HepG2 (cell line): ENCODE measurements at regions not wholly inside any gene's neighbourhood (a gene's known extent, or its start where the extent isn't known, plus 50 kb on each side); places are given as distances from the start of the nearest gene placed in this dataset.

ENCODE experiments used
- AGO1 ChIP-seq: fragments of 200-400 bp; formaldehyde crosslinking; IDR thresholded peaks from 2 replicates; pipeline ENCODE4 v1.6.1; 2017; ENCODE audit warnings: mild to moderate bottlenecking, low read depth, low read length, moderate library complexity; ENCODE audit not compliant: poor library complexity, severe bottlenecking
- DNMT1 ChIP-seq: sonication (generic); formaldehyde crosslinking; IDR thresholded peaks from 2 replicates; pipeline ENCODE4 v1.5.1; 2020; ENCODE audit warnings: mild to moderate bottlenecking, missing genetic modification reagents
- ELF3 ChIP-seq: IDR thresholded peaks from 2 replicates; pipeline ENCODE4 v1.6.1; 2016; ENCODE audit warnings: missing genetic modification reagents, missing compliant biosample characterization
- FOSL1 ChIP-seq: sonication (generic); formaldehyde crosslinking; IDR thresholded peaks from 2 replicates; pipeline ENCODE4 v1.9.0; 2021; ENCODE audit warnings: missing genetic modification reagents, borderline replicate concordance
- FOXC1 ChIP-seq: sonication (generic); formaldehyde crosslinking; IDR thresholded peaks from 2 replicates; pipeline ENCODE4 v1.8.0; 2022; ENCODE audit warnings: mild to moderate bottlenecking, missing genetic modification reagents, borderline replicate concordance
- HDAC6 ChIP-seq: fragments of 200-600 bp; sonication (generic); IDR thresholded peaks from 2 replicates; pipeline ENCODE4 v1.7.0; 2017; ENCODE audit warnings: mild to moderate bottlenecking, antibody characterized with exemption, low read length, low read depth
- HMG20B ChIP-seq: conservative IDR thresholded peaks from 2 replicates; pipeline ENCODE4 v1.6.1; 2016; ENCODE audit warnings: missing genetic modification reagents, missing compliant biosample characterization
- HNF1B ChIP-seq: sonication (generic); formaldehyde crosslinking; IDR thresholded peaks from 2 replicates; pipeline ENCODE4 v1.5.1; 2020; ENCODE audit warnings: mild to moderate bottlenecking, moderate library complexity, missing genetic modification reagents
- JUN ChIP-seq: sonication (generic); formaldehyde crosslinking; IDR thresholded peaks from 2 replicates; pipeline ENCODE4 v1.4.0; 2020; ENCODE audit warnings: mild to moderate bottlenecking, missing genetic modification reagents
- MTA1 ChIP-seq: sonication (generic); formaldehyde crosslinking; IDR thresholded peaks from 2 replicates; pipeline ENCODE4 v1.4.0; 2020; ENCODE audit warnings: missing genetic modification reagents, mild to moderate bottlenecking, borderline replicate concordance
- MYNN ChIP-seq: sonication (generic); formaldehyde crosslinking; IDR thresholded peaks from 2 replicates; pipeline ENCODE4 v1.4.0; 2020; ENCODE audit warnings: mild to moderate bottlenecking, low read depth, missing genetic modification reagents
- NFYC ChIP-seq: IDR thresholded peaks from 2 replicates; pipeline ENCODE4 v1.6.1; 2016; ENCODE audit warnings: missing genetic modification reagents, missing compliant biosample characterization
- NR2F1 ChIP-seq, 2 experiments: fragments of 450-650 bp in 1 of 2; formaldehyde crosslinking in 1 of 2; IDR thresholded peaks; 2 replicates each; pipeline versions ENCODE4 v1.5.0 to v1.6.1; 2016 to 2020; ENCODE audit warnings: mild to moderate bottlenecking in 1 of 2, missing compliant biosample characterization in 1 of 2, missing genetic modification reagents in 1 of 2, moderate library complexity in 1 of 2
- SIX4 ChIP-seq: sonication (generic); formaldehyde crosslinking; IDR thresholded peaks from 2 replicates; pipeline ENCODE4 v1.4.0; 2020; ENCODE audit warnings: missing genetic modification reagents
- SOX6 ChIP-seq, 2 experiments: fragments of 450-650 bp in 1 of 2; sonication (generic) in 1 of 2; formaldehyde crosslinking in 1 of 2; IDR thresholded peaks; 2 replicates each; pipeline versions ENCODE4 v1.4.0 to v1.6.1; 2017 to 2020; ENCODE audit warnings: antibody characterized with exemption in 1 of 2, mild to moderate bottlenecking in 1 of 2, missing genetic modification reagents in 1 of 2
- ZBTB20 ChIP-seq: sonication (generic); formaldehyde crosslinking; IDR thresholded peaks from 2 replicates; pipeline ENCODE4 v1.8.1; 2023; ENCODE audit warnings: missing genetic modification reagents, low read depth, mild to moderate bottlenecking, borderline replicate concordance
- ZFYVE20 ChIP-seq: sonication (generic); formaldehyde crosslinking; IDR thresholded peaks from 2 replicates; pipeline ENCODE4 v1.8.0; 2023; ENCODE audit warnings: low read depth, mild to moderate bottlenecking, moderate library complexity, missing genetic modification reagents, borderline replicate concordance
- ZMYM2 ChIP-seq: sonication (generic); formaldehyde crosslinking; IDR thresholded peaks from 2 replicates; pipeline ENCODE4 v1.8.0; 2022; ENCODE audit warnings: mild to moderate bottlenecking, missing genetic modification reagents
- ZNF282 ChIP-seq: fragments of 450-650 bp; IDR thresholded peaks from 2 replicates; pipeline ENCODE4 v1.6.1; 2018; ENCODE audit not compliant: partially characterized antibody
- ZNF567 ChIP-seq: sonication (generic); formaldehyde crosslinking; IDR thresholded peaks from 2 replicates; pipeline ENCODE4 v1.8.1; 2023; ENCODE audit warnings: mild to moderate bottlenecking, missing genetic modification reagents, borderline replicate concordance
- ZNF629 ChIP-seq: sonication (generic); formaldehyde crosslinking; conservative IDR thresholded peaks from 2 replicates; pipeline ENCODE4 v1.5.0; 2020; ENCODE audit warnings: missing genetic modification reagents
- ZNF652 ChIP-seq: IDR thresholded peaks from 2 replicates; pipeline ENCODE4 v1.6.1; 2016; ENCODE audit warnings: low read depth, borderline replicate concordance
- ZNF768 ChIP-seq: sonication (generic); formaldehyde crosslinking; IDR thresholded peaks from 2 replicates; pipeline ENCODE4 v1.4.0; 2020; ENCODE audit warnings: missing genetic modification reagents
- ZNF790 ChIP-seq: sonication (generic); formaldehyde crosslinking; IDR thresholded peaks from 2 replicates; pipeline ENCODE4 v1.8.0; 2022; ENCODE audit warnings: missing genetic modification reagents, mild to moderate bottlenecking, borderline replicate concordance
- TF ChIP-seq, protein P1 (sequence below): sonication (generic); formaldehyde crosslinking; IDR thresholded peaks from 2 replicates; pipeline ENCODE4 v1.8.1; 2023; ENCODE audit warnings: mild to moderate bottlenecking, inconsistent platforms, moderate library complexity, missing genetic modification reagents, borderline replicate concordance
- TF ChIP-seq, protein P2 (sequence below): sonication (generic); formaldehyde crosslinking; IDR thresholded peaks from 2 replicates; pipeline ENCODE4 v1.4.0; 2020; ENCODE audit warnings: mild to moderate bottlenecking, missing genetic modification reagents
- TF ChIP-seq, protein P3 (sequence below): sonication (generic); formaldehyde crosslinking; IDR thresholded peaks from 2 replicates; pipeline ENCODE4 v1.5.1; 2020; ENCODE audit warnings: missing genetic modification reagents, mild to moderate bottlenecking, borderline replicate concordance

GRCh38 chr2:180761224-180761623 is 219.2 kb upstream of the UBE2E3 start (continued):
- TF ChIP-seq, protein P1, sequence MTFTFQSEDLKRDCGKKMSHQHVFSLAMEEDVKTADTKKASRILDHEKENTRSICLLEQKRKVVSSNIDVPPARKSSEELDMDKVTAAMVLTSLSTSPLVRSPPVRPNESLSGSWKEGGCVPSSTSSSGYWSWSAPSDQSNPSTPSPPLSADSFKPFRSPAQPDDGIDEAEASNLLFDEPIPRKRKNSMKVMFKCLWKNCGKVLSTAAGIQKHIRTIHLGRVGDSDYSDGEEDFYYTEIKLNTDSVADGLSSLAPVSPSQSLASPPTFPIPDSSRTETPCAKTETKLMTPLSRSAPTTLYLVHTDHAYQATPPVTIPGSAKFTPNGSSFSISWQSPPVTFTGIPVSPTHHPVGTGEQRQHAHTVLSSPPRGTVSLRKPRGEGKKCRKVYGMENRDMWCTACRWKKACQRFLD (CRISPR knock-in tag): no peak
- TF ChIP-seq ZNF652 (CRISPR knock-in tag): no peak
- TF ChIP-seq ZMYM2: no peak
- TF ChIP-seq ZFYVE20 (CRISPR knock-in tag): no peak
- peak; percentile 90 for TF ChIP-seq ELF3
- TF ChIP-seq FOXC1 (CRISPR knock-in tag): no peak
- TF ChIP-seq DNMT1 (CRISPR knock-in tag): no peak
- no peak for TF ChIP-seq MTA1 (CRISPR knock-in tag)
- peak; percentile 45; the same call in 1 of the 2 replicates for TF ChIP-seq HNF1B (CRISPR knock-in tag)
- peak; percentile 76; the same call in 1 of the 2 replicates for TF ChIP-seq ZBTB20 (CRISPR knock-in tag)
- TF ChIP-seq HMG20B (CRISPR knock-in tag): no peak
- no peak for TF ChIP-seq MYNN
- TF ChIP-seq ZNF629 (CRISPR knock-in tag): no peak
- TF ChIP-seq, protein P2, sequence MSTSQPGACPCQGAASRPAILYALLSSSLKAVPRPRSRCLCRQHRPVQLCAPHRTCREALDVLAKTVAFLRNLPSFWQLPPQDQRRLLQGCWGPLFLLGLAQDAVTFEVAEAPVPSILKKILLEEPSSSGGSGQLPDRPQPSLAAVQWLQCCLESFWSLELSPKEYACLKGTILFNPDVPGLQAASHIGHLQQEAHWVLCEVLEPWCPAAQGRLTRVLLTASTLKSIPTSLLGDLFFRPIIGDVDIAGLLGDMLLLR (CRISPR knock-in tag): no peak
- TF ChIP-seq ZNF567 (CRISPR knock-in tag): no peak
- TF ChIP-seq HDAC6: no peak
- TF ChIP-seq ZNF790 (CRISPR knock-in tag): no peak
- TF ChIP-seq SOX6 (IDR thresholded peaks at IDR 0.05): no peak
- peak; percentile 85 for TF ChIP-seq SOX6 (CRISPR knock-in tag; IDR thresholded peaks at IDR 0.05)
- no peak for TF ChIP-seq ZNF768 (CRISPR knock-in tag)
- TF ChIP-seq NFYC (CRISPR knock-in tag): no peak
- TF ChIP-seq JUN (CRISPR knock-in tag): peak; percentile 42; the same call in 1 of the 2 replicates
- peak; percentile 32 to 88; a peak in 2 of 4 replicates for TF ChIP-seq NR2F1 (CRISPR knock-in tag; IDR thresholded peaks at IDR 0.05)
- TF ChIP-seq SIX4 (CRISPR knock-in tag): peak; percentile 40; the same call in 1 of the 2 replicates
- no peak for TF ChIP-seq ZNF282
- TF ChIP-seq AGO1: no peak
- TF ChIP-seq, protein P3, sequence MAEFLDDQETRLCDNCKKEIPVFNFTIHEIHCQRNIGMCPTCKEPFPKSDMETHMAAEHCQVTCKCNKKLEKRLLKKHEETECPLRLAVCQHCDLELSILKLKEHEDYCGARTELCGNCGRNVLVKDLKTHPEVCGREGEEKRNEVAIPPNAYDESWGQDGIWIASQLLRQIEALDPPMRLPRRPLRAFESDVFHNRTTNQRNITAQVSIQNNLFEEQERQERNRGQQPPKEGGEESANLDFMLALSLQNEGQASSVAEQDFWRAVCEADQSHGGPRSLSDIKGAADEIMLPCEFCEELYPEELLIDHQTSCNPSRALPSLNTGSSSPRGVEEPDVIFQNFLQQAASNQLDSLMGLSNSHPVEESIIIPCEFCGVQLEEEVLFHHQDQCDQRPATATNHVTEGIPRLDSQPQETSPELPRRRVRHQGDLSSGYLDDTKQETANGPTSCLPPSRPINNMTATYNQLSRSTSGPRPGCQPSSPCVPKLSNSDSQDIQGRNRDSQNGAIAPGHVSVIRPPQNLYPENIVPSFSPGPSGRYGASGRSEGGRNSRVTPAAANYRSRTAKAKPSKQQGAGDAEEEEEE (CRISPR knock-in tag): no peak
- TF ChIP-seq FOSL1: peak; percentile 76
